Lower lobe of right lung (tissue), 2 donors: ENCODE measurements at regions not wholly inside any gene's neighbourhood (a gene's known extent, or its start where the extent isn't known, plus 50 kb on each side); places are given as distances from the start of the nearest gene placed in this dataset.

Experiments
- ATAC-seq, 2 donors: fragments of 200-7000 bp; cut with Tn5 transposase; one replicate each; pipeline ENCODE4 v1.9.1; 2020 to 2022; ENCODE audit warnings: mild to moderate bottlenecking in 2 of 2, moderate library complexity in 2 of 2
- DNase-seq: peaks from one replicate; pipeline ENCODE4 v3.0.0-alpha.2; 2020
- H3K27ac ChIP-seq: fragments of 200-600 bp; one replicate; pipeline ENCODE4 v1.8.0; 2022
- H3K27me3 ChIP-seq: fragments of 200-600 bp; one replicate; pipeline ENCODE4 v1.8.0; 2022; ENCODE audit warnings: low read depth
- H3K36me3 ChIP-seq: fragments of 200-600 bp; one replicate; pipeline ENCODE4 v1.8.0; 2022; ENCODE audit warnings: mild to moderate bottlenecking
- H3K4me1 ChIP-seq: fragments of 200-600 bp; one replicate; pipeline ENCODE4 v1.8.0; 2022
- H3K4me3 ChIP-seq: fragments of 200-600 bp; one replicate; pipeline ENCODE4 v1.8.0; 2022; ENCODE audit warnings: mild to moderate bottlenecking
- H3K9me3 ChIP-seq: fragments of 200-600 bp; one replicate; pipeline ENCODE4 v1.8.0; 2022
- CTCF ChIP-seq: fragments of 200-600 bp; IDR thresholded peaks from one replicate; pipeline ENCODE4 v1.8.0; 2022; ENCODE audit warnings: antibody characterized with exemption, mild to moderate bottlenecking
- intact Hi-C: fragments of 100-400 bp; cut with DNase I; formaldehyde crosslinking; loops from one replicate; pipeline ENCODE4 v1.11.0; 2022
- donor health status: DM: no; HTN: yes; CAD: no; lungs with severe emphysema.

GRCh38 chr9:68625559-68625958, 79.5 kb upstream of the PIP5K1B start:
- H3K9me3 ChIP-seq, result no peaks in the 10 kb centered on the region
- intact Hi-C loops, result no loop called here
- H3K27ac ChIP-seq, result no peak overlapping the region
- DNase-seq (no peak), ATAC-seq (no peak)
- H3K4me3 ChIP-seq, result no peak overlapping the region
- H3K36me3 ChIP-seq, result no peaks in the 10 kb centered on the region
- no peaks in the 10 kb centered on the region for H3K4me1 ChIP-seq
- H3K27me3 ChIP-seq, result no peaks in the 10 kb centered on the region
- no peak for TF ChIP-seq CTCF

- H3K27ac ChIP-seq, result no peak overlapping the region
- no peaks in the 10 kb centered on the region for H3K27me3 ChIP-seq
- H3K9me3 ChIP-seq, result no peaks in the 10 kb centered on the region
- no peak overlapping the region for H3K4me3 ChIP-seq
- no peak for DNase-seq
- TF ChIP-seq CTCF, result no peak
- intact Hi-C loops, result no loop called here
- H3K4me1 ChIP-seq, result no peaks in the 10 kb centered on the region
- no peaks in the 10 kb centered on the region for H3K36me3 ChIP-seq
- no peak for ATAC-seq
These were observed 78.5 kb upstream of the PIP5K1B start for GRCh38 chr9:68626526-68626925.

- TF ChIP-seq CTCF, result no peak
- Histone ChIP-seq H3K36me3 (no peaks in the 10 kb centered on the region), H3K27ac (no peak overlapping the region), H3K4me3 (no peak overlapping the region), H3K4me1 (no peaks in the 10 kb centered on the region), H3K27me3 (no peaks in the 10 kb centered on the region), H3K9me3 (no peaks in the 10 kb centered on the region)
- ATAC-seq (no peak), DNase-seq (no peak)
- intact Hi-C loops, result no loop called here
These were observed 77.9 kb upstream of the PIP5K1B start for GRCh38 chr9:68627104-68627503.

GRCh38 chr9:68627594-68627993, 77.4 kb upstream of the PIP5K1B start:
- no peak for ATAC-seq
- H3K4me3 ChIP-seq, result no peak overlapping the region
- TF ChIP-seq CTCF, result no peak

GRCh38 chr9:68629042-68629441, 76.0 kb upstream of the PIP5K1B start:
- ATAC-seq (no peak), DNase-seq (no peak)
- H3K9me3 ChIP-seq, result no peaks in the 10 kb centered on the region
- intact Hi-C loops, result no loop called here
- H3K27ac ChIP-seq, result no peak overlapping the region
- TF ChIP-seq CTCF, result no peak
- H3K36me3 ChIP-seq, result no peaks in the 10 kb centered on the region
- no peaks in the 10 kb centered on the region for H3K27me3 ChIP-seq
- H3K4me1 ChIP-seq, result no peaks in the 10 kb centered on the region
- H3K4me3 ChIP-seq, result no peak overlapping the region

More at GRCh38 chr9:68627594-68627993, 77.4 kb upstream of the PIP5K1B start:
- Histone ChIP-seq H3K27me3 (no peaks in the 10 kb centered on the region), H3K36me3 (no peaks in the 10 kb centered on the region), H3K4me1 (no peaks in the 10 kb centered on the region), H3K27ac (no peak overlapping the region), H3K9me3 (no peaks in the 10 kb centered on the region)
- intact Hi-C loops, result no loop called here
- no peak for DNase-seq

GRCh38 chr9:68631811-68632210, 73.2 kb upstream of the PIP5K1B start:
- Histone ChIP-seq H3K36me3 (no peaks in the 10 kb centered on the region), H3K9me3 (no peaks in the 10 kb centered on the region), H3K4me1 (no peaks in the 10 kb centered on the region), H3K27me3 (no peaks in the 10 kb centered on the region), H3K27ac (no peak overlapping the region), H3K4me3 (no peak overlapping the region)
- DNase-seq (no peak), ATAC-seq (no peak)
- intact Hi-C loops, result no loop called here
- TF ChIP-seq CTCF, result no peak
